B cell (primary cell): ENCODE measurements at regions not wholly inside any gene's neighbourhood (a gene's known extent, or its start where the extent isn't known, plus 50 kb on each side); places are given as distances from the start of the nearest gene placed in this dataset.

Experiments used
- ATAC-seq: fragments of 200-7000 bp; cut with Tn5 transposase; one replicate; pipeline ENCODE4 v1.10.0; 2021; ENCODE audit warnings: low read depth, mild to moderate bottlenecking, moderate number of reproducible peaks, moderate library complexity
- CTCF ChIA-PET: fragments of 350-600 bp; sonication (Branson Sonifier 250); formaldehyde crosslinking; loops from one replicate; lab custom pipeline; 2021; ENCODE audit warnings: antibody characterized with exemption, inconsistent platforms; lab: Charles Lee
- POLR2A ChIA-PET: fragments of 350-600 bp; sonication (Branson Sonifier 250); formaldehyde crosslinking; loops from one replicate; lab custom pipeline; 2021; ENCODE audit warnings: antibody characterized with exemption; lab: Charles Lee
- DNase-seq: peaks from one replicate; pipeline ENCODE4 v3.0.0; 2013
- H2AFZ ChIP-seq: 2 replicates; pipeline ENCODE4 v1.6.1; 2012; ENCODE audit warnings: mild to moderate bottlenecking, low read depth, low read length; ENCODE audit not compliant: insufficient read depth, poor library complexity, severe bottlenecking
- H3K27ac ChIP-seq, 2 donors: 1 replicate in 1 of 2; 2 replicates in 1 of 2; pipeline ENCODE4 v1.5.1; 2012 to 2013; ENCODE audit warnings: low read length in 2 of 2, mild to moderate bottlenecking in 2 of 2, moderate library complexity in 1 of 2
- H3K27me3 ChIP-seq, 4 experiments: fragments of 200-600 bp in 1 of 4; sonication (generic) in 1 of 4; replicated peaks in 1 of 4; 1 replicate in 2 of 4; 2 replicates in 2 of 4; pipeline versions ENCODE4 v1.6.1 to v1.7.0; 2013 to 2016; ENCODE audit warnings: low read length in 3 of 4, mild to moderate bottlenecking in 2 of 4, mixed read lengths in 1 of 4, moderate library complexity in 1 of 4; ENCODE audit not compliant: insufficient read depth in 4 of 4, control insufficient read depth in 3 of 4; ENCODE audit errors: control extremely low read depth in 1 of 4
- H3K36me3 ChIP-seq, 2 experiments: replicated peaks in 1 of 2; 1 replicate in 1 of 2; 2 replicates in 1 of 2; pipeline versions ENCODE4 v1.6.1 to v1.7.1; 2013; ENCODE audit warnings: low read length in 1 of 2; ENCODE audit not compliant: insufficient read depth in 2 of 2, control insufficient read depth in 1 of 2; ENCODE audit errors: control extremely low read depth in 1 of 2, extremely low read depth in 1 of 2
- H3K4me1 ChIP-seq, 2 donors: fragments of 200-600 bp in 1 of 2; sonication (generic) in 1 of 2; 1 replicate in 1 of 2; 2 replicates in 1 of 2; pipeline versions ENCODE4 v1.5.1 to v1.6.1; 2013 to 2017; ENCODE audit warnings: low read length in 2 of 2; ENCODE audit not compliant: control insufficient read depth in 2 of 2, insufficient read depth in 2 of 2
- H3K4me2 ChIP-seq: replicated peaks from 2 replicates; pipeline ENCODE3; 2012; ENCODE audit warnings: mild to moderate bottlenecking, low read depth, low read length; ENCODE audit not compliant: poor library complexity, severe bottlenecking
- H3K4me3 ChIP-seq, 5 experiments: fragments of 200-600 bp in 1 of 5; sonication (generic) in 1 of 5; 1 replicate in 3 of 5; 2 replicates in 2 of 5; pipeline versions ENCODE4 v1.5.1 to v1.7.0; 2011 to 2016; ENCODE audit warnings: low read length in 4 of 5, mild to moderate bottlenecking in 4 of 5, low read depth in 2 of 5, control low read depth in 1 of 5, moderate library complexity in 1 of 5; ENCODE audit not compliant: insufficient read depth in 1 of 5; ENCODE audit errors: control extremely low read depth in 1 of 5, extremely low read depth in 1 of 5
- H3K79me2 ChIP-seq: fragments of 200-600 bp; sonication (generic); one replicate; pipeline ENCODE4 v1.6.0; 2016; ENCODE audit warnings: low read length; ENCODE audit not compliant: control insufficient read depth, insufficient read depth
- H3K9ac ChIP-seq: fragments of 200-600 bp; sonication (generic); 2 replicates; pipeline ENCODE4 v1.6.1; 2017; ENCODE audit warnings: mild to moderate bottlenecking, low read length, moderate library complexity
- H3K9me3 ChIP-seq, 3 donors: one replicate each; pipeline versions ENCODE4 v1.6.1 to v1.7.1; 2013; ENCODE audit warnings: low read length in 2 of 3; ENCODE audit not compliant: control insufficient read depth in 2 of 3, insufficient read depth in 1 of 3; ENCODE audit errors: control extremely low read depth in 1 of 3
- H4K20me1 ChIP-seq: 2 replicates; pipeline ENCODE4 v1.6.0; 2012; ENCODE audit warnings: mild to moderate bottlenecking, low read length; ENCODE audit not compliant: insufficient read depth, control insufficient read depth, poor library complexity, severe bottlenecking
- H3K27ac Mint-ChIP-seq: one replicate; pipeline ENCODE4 v1.8.0; 2021; ENCODE audit warnings: mixed read lengths
- H3K27me3 Mint-ChIP-seq: one replicate; pipeline ENCODE4 v1.8.0; 2021; ENCODE audit warnings: mixed read lengths
- H3K4me1 Mint-ChIP-seq: one replicate; pipeline ENCODE4 v1.8.0; 2021; ENCODE audit warnings: mixed read lengths
- H3K4me3 Mint-ChIP-seq: one replicate; pipeline ENCODE4 v1.8.0; 2021; ENCODE audit warnings: mixed read lengths
- H3K9me3 Mint-ChIP-seq: one replicate; pipeline ENCODE4 v1.8.0; 2022; ENCODE audit warnings: mixed read lengths; ENCODE audit not compliant: insufficient read depth
- CTCF ChIP-seq: fragments of 200-600 bp; IDR thresholded peaks from one replicate; pipeline ENCODE4 v1.8.0; 2022; ENCODE audit warnings: antibody characterized with exemption, mild to moderate bottlenecking
- EZH2 ChIP-seq: IDR thresholded peaks from 2 replicates; pipeline ENCODE4 v1.6.1; 2012; ENCODE audit warnings: borderline replicate concordance, low read depth, mild to moderate bottlenecking, moderate library complexity, low read length; ENCODE audit not compliant: insufficient read depth, poor library complexity, severe bottlenecking
- WGBS: methylation state at CpG from one replicate; pipeline ENCODE4 v1.1.5; 2013; ENCODE audit warnings: missing lambda C conversion rate; ENCODE audit not compliant: insufficient coverage; 5-methylcytosine and 5-hydroxymethylcytosine counted together
- intact Hi-C: fragments of 100-400 bp; cut with micrococcal nuclease; formaldehyde crosslinking; loops from one replicate; pipeline ENCODE4 v1.10.0; 2022

GRCh38 chr5:96483878-96484277 is 50.8 kb upstream of the PCSK1 start:
- no peak overlapping the region for H3K27ac ChIP-seq
- TF ChIP-seq CTCF (no peak), EZH2 (no peak)
- no peak for DNase-seq
- no peaks in the 10 kb centered on the region for H3K9me3 Mint-ChIP-seq
- CTCF ChIA-PET, result no interaction called here
- ATAC-seq, result no peak
- no peak overlapping the region for H3K9ac ChIP-seq
- no peaks in the 10 kb centered on the region for H3K79me2 ChIP-seq
- no peak overlapping the region for H2AFZ ChIP-seq
- peaks cover 9% of the 10 kb centered on the region for H3K27me3 Mint-ChIP-seq
- POLR2A ChIA-PET, result no interaction called here
- H3K27ac Mint-ChIP-seq, result no peak overlapping the region
- WGBS, result 71% methylated on average over 2 of the region's 2 CpGs
- no peak overlapping the region for H3K4me3 Mint-ChIP-seq
- no peak overlapping the region for H3K4me2 ChIP-seq
- no peaks in the 10 kb centered on the region for H4K20me1 ChIP-seq
- no peaks in the 10 kb centered on the region for H3K27me3 ChIP-seq
- no peaks in the 10 kb centered on the region for H3K4me1 Mint-ChIP-seq
- intact Hi-C loops, result no loop called here
- no peak overlapping the region for H3K4me3 ChIP-seq
- no peaks in the 10 kb centered on the region for H3K36me3 ChIP-seq
- no peaks in the 10 kb centered on the region for H3K9me3 ChIP-seq
- no peaks in the 10 kb centered on the region for H3K4me1 ChIP-seq

DNA sequence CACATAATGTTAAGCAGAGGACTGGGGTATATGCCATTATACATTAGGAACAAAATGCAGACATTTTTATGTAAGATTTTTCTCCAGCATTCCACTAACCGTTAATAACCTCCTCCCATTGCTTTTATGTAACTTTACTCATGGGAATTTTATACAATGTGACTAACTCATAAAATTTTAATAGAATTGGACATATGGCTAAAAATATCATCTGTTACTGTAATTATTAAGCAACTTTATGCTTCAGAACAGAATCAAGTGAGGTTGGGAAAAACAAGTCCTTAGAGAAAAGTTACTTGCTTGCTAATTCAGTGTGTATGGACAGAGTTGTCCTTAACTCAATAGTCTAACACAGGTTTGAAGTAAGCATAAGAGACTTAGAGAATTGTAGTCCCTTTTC is 54.8 kb upstream of the PCSK1 start:
- no peaks in the 10 kb centered on the region for H3K9me3 Mint-ChIP-seq
- Histone ChIP-seq H3K79me2 (no peaks in the 10 kb centered on the region), H3K27ac (no peak overlapping the region), H2AFZ (no peak overlapping the region), H4K20me1 (no peaks in the 10 kb centered on the region), H3K4me3 (no peak overlapping the region), H3K9ac (no peak overlapping the region), H3K4me1 (no peaks in the 10 kb centered on the region), H3K4me2 (no peak overlapping the region), H3K36me3 (no peaks in the 10 kb centered on the region), H3K27me3 (no peaks in the 10 kb centered on the region), H3K9me3 (no peaks in the 10 kb centered on the region)
- peaks cover 9% of the 10 kb centered on the region for H3K27me3 Mint-ChIP-seq
- POLR2A ChIA-PET, result no interaction called here
- TF ChIP-seq EZH2 (no peak), CTCF (no peak)
- H3K27ac Mint-ChIP-seq, result no peak overlapping the region
- intact Hi-C loops, result no loop called here
- no peak overlapping the region for H3K4me3 Mint-ChIP-seq
- DNase-seq (no peak), ATAC-seq (no peak)
- CTCF ChIA-PET, result no interaction called here
- no peaks in the 10 kb centered on the region for H3K4me1 Mint-ChIP-seq
- no CpG with 5 or more reads among the region's 1 CpG for WGBS
